WTC11 (cell line): ENCODE measurements at regions not wholly inside any gene's neighbourhood (a gene's known extent, or its start where the extent isn't known, plus 50 kb on each side); places are given as distances from the start of the nearest gene placed in this dataset.

ENCODE experiments used
- ATAC-seq: fragments of 200-7000 bp; cut with Tn5 transposase; 2 replicates; pipeline ENCODE4 v1.10.0; 2021; ENCODE audit warnings: mild to moderate bottlenecking, moderate library complexity
- CTCF ChIA-PET: fragments of 300-600 bp; sonication (Branson Sonifier 250); formaldehyde crosslinking; loops from one replicate; lab custom pipeline; 2021; ENCODE audit warnings: antibody characterized with exemption; lab: Charles Lee
- POLR2A ChIA-PET: fragments of 350-600 bp; sonication (Branson Sonifier 250); formaldehyde crosslinking; loops from one replicate; lab custom pipeline; 2021; ENCODE audit warnings: antibody characterized with exemption; lab: Charles Lee
- DNase-seq: peaks from one replicate; pipeline ENCODE4 v3.0.0; 2021; ENCODE audit warnings: low spot score
- H3K27ac Mint-ChIP-seq: 2 replicates; pipeline ENCODE4 v1.8.0; 2021; ENCODE audit warnings: mixed read lengths
- H3K27me3 Mint-ChIP-seq: 2 replicates; pipeline ENCODE4 v1.8.0; 2021; ENCODE audit warnings: low read depth, mild to moderate bottlenecking, moderate library complexity, mixed read lengths
- H3K36me3 Mint-ChIP-seq: 2 replicates; pipeline ENCODE4 v1.8.0; 2021; ENCODE audit warnings: mixed read lengths
- H3K4me1 Mint-ChIP-seq: 2 replicates; pipeline ENCODE4 v1.8.0; 2022; ENCODE audit warnings: mixed read lengths
- H3K4me3 Mint-ChIP-seq: 2 replicates; pipeline ENCODE4 v1.8.0; 2021; ENCODE audit warnings: mild to moderate bottlenecking, moderate library complexity, mixed read lengths
- H3K9me3 Mint-ChIP-seq: 2 replicates; pipeline ENCODE4 v1.8.0; 2021; ENCODE audit warnings: mixed read lengths
- ERG ChIP-seq: fragments of 250-450 bp; sonication (Bioruptor Pico); IDR thresholded peaks from 2 replicates; pipeline ENCODE4 v1.8.0; 2021; ENCODE audit warnings: mild to moderate bottlenecking
- ETV6 ChIP-seq: sonication (generic); formaldehyde crosslinking; IDR thresholded peaks from 2 replicates; pipeline ENCODE4 v1.8.1; 2022; ENCODE audit warnings: mild to moderate bottlenecking, missing genetic modification reagents
- FOXP1 ChIP-seq: sonication (generic); formaldehyde crosslinking; IDR thresholded peaks from 2 replicates; pipeline ENCODE4 v1.8.0; 2022; ENCODE audit warnings: missing genetic modification reagents, mild to moderate bottlenecking, moderate library complexity, borderline replicate concordance
- NR3C1 ChIP-seq: sonication (generic); formaldehyde crosslinking; conservative IDR thresholded peaks from 2 replicates; pipeline ENCODE4 v1.8.1; 2023; ENCODE audit warnings: low read depth, mild to moderate bottlenecking, missing genetic modification reagents
- SP1 ChIP-seq: sonication (generic); formaldehyde crosslinking; conservative IDR thresholded peaks from 2 replicates; pipeline ENCODE4 v1.8.1; 2022; ENCODE audit warnings: missing genetic modification reagents
- TEAD4 ChIP-seq: sonication (generic); formaldehyde crosslinking; IDR thresholded peaks from 2 replicates; pipeline ENCODE4 v1.8.0; 2022; ENCODE audit warnings: mild to moderate bottlenecking, missing genetic modification reagents
- USF1 ChIP-seq: sonication (generic); formaldehyde crosslinking; IDR thresholded peaks from 2 replicates; pipeline ENCODE4 v1.8.0; 2022; ENCODE audit warnings: mild to moderate bottlenecking, missing genetic modification reagents
- ZBTB43 ChIP-seq: sonication (generic); formaldehyde crosslinking; IDR thresholded peaks from 2 replicates; pipeline ENCODE4 v1.8.1; 2023; ENCODE audit warnings: mild to moderate bottlenecking, missing genetic modification reagents
- ZNF121 ChIP-seq: sonication (generic); formaldehyde crosslinking; IDR thresholded peaks from 2 replicates; pipeline ENCODE4 v1.8.0; 2023; ENCODE audit warnings: missing genetic modification reagents
- ZNF138 ChIP-seq: sonication (generic); formaldehyde crosslinking; conservative IDR thresholded peaks from 2 replicates; pipeline ENCODE4 v1.8.1; 2022; ENCODE audit warnings: mild to moderate bottlenecking, moderate library complexity, missing genetic modification reagents
- ZNF219 ChIP-seq: sonication (generic); formaldehyde crosslinking; IDR thresholded peaks from 2 replicates; pipeline ENCODE4 v1.8.0; 2023; ENCODE audit warnings: missing genetic modification reagents, mild to moderate bottlenecking, borderline replicate concordance
- ZNF263 ChIP-seq: sonication (generic); formaldehyde crosslinking; IDR thresholded peaks from 2 replicates; pipeline ENCODE4 v1.8.1; 2022; ENCODE audit warnings: low read depth, mild to moderate bottlenecking, moderate library complexity, missing genetic modification reagents
- ZNF281 ChIP-seq: sonication (generic); formaldehyde crosslinking; IDR thresholded peaks from 2 replicates; pipeline ENCODE4 v1.8.0; 2023; ENCODE audit warnings: mild to moderate bottlenecking, missing genetic modification reagents
- TF ChIP-seq, protein P1 (sequence below): fragments of 200-600 bp; IDR thresholded peaks from 2 replicates; pipeline ENCODE4 v1.8.0; 2022; ENCODE audit warnings: antibody characterized with exemption
- TF ChIP-seq, protein P2 (sequence below): sonication (generic); formaldehyde crosslinking; IDR thresholded peaks from 2 replicates; pipeline ENCODE4 v1.8.1; 2022; ENCODE audit warnings: mild to moderate bottlenecking, missing genetic modification reagents, moderate library complexity, borderline replicate concordance
- TF ChIP-seq, protein P3 (sequence below): sonication (generic); formaldehyde crosslinking; IDR thresholded peaks from 2 replicates; pipeline ENCODE4 v1.8.0; 2022; ENCODE audit warnings: mild to moderate bottlenecking, missing genetic modification reagents
- TF ChIP-seq, protein P4 (sequence below): sonication (generic); formaldehyde crosslinking; IDR thresholded peaks from 2 replicates; pipeline ENCODE4 v1.8.1; 2023; ENCODE audit warnings: mild to moderate bottlenecking, moderate library complexity, missing genetic modification reagents
- TF ChIP-seq, protein P5 (sequence below): sonication (generic); formaldehyde crosslinking; IDR thresholded peaks from 2 replicates; pipeline ENCODE4 v1.8.0; 2023; ENCODE audit warnings: missing genetic modification reagents, mild to moderate bottlenecking, borderline replicate concordance

- peaks cover 71% of the 10 kb centered on the region for H3K27me3 Mint-ChIP-seq
- peaks cover 2% of the 10 kb centered on the region; the same call in 1 of the 2 replicates for H3K9me3 Mint-ChIP-seq
- no peak overlapping the region for H3K27ac Mint-ChIP-seq
- ATAC-seq: no peak
- no peak for TF ChIP-seq SP1 (CRISPR knock-in tag)
- TF ChIP-seq TEAD4 (CRISPR knock-in tag): no peak
- no peak for TF ChIP-seq ZNF281 (CRISPR knock-in tag)
- no peak for TF ChIP-seq ZNF121
- no peak for TF ChIP-seq NR3C1 (CRISPR knock-in tag)
- TF ChIP-seq ZBTB43: no peak
- TF ChIP-seq, protein P1, sequence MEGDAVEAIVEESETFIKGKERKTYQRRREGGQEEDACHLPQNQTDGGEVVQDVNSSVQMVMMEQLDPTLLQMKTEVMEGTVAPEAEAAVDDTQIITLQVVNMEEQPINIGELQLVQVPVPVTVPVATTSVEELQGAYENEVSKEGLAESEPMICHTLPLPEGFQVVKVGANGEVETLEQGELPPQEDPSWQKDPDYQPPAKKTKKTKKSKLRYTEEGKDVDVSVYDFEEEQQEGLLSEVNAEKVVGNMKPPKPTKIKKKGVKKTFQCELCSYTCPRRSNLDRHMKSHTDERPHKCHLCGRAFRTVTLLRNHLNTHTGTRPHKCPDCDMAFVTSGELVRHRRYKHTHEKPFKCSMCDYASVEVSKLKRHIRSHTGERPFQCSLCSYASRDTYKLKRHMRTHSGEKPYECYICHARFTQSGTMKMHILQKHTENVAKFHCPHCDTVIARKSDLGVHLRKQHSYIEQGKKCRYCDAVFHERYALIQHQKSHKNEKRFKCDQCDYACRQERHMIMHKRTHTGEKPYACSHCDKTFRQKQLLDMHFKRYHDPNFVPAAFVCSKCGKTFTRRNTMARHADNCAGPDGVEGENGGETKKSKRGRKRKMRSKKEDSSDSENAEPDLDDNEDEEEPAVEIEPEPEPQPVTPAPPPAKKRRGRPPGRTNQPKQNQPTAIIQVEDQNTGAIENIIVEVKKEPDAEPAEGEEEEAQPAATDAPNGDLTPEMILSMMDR: no peak
- TF ChIP-seq ETV6 (CRISPR knock-in tag): no peak
- TF ChIP-seq, protein P2, sequence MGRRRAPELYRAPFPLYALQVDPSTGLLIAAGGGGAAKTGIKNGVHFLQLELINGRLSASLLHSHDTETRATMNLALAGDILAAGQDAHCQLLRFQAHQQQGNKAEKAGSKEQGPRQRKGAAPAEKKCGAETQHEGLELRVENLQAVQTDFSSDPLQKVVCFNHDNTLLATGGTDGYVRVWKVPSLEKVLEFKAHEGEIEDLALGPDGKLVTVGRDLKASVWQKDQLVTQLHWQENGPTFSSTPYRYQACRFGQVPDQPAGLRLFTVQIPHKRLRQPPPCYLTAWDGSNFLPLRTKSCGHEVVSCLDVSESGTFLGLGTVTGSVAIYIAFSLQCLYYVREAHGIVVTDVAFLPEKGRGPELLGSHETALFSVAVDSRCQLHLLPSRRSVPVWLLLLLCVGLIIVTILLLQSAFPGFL: no peak
- no peak for TF ChIP-seq USF1 (CRISPR knock-in tag)
- TF ChIP-seq FOXP1 (CRISPR knock-in tag): no peak
- TF ChIP-seq ZNF219: no peak
- TF ChIP-seq, protein P3, sequence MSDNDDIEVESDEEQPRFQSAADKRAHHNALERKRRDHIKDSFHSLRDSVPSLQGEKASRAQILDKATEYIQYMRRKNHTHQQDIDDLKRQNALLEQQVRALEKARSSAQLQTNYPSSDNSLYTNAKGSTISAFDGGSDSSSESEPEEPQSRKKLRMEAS (CRISPR knock-in tag): no peak
- TF ChIP-seq ERG (CRISPR knock-in tag): no peak
- TF ChIP-seq ZNF138 (CRISPR knock-in tag): no peak
- TF ChIP-seq ZNF263: no peak
- TF ChIP-seq, protein P4, sequence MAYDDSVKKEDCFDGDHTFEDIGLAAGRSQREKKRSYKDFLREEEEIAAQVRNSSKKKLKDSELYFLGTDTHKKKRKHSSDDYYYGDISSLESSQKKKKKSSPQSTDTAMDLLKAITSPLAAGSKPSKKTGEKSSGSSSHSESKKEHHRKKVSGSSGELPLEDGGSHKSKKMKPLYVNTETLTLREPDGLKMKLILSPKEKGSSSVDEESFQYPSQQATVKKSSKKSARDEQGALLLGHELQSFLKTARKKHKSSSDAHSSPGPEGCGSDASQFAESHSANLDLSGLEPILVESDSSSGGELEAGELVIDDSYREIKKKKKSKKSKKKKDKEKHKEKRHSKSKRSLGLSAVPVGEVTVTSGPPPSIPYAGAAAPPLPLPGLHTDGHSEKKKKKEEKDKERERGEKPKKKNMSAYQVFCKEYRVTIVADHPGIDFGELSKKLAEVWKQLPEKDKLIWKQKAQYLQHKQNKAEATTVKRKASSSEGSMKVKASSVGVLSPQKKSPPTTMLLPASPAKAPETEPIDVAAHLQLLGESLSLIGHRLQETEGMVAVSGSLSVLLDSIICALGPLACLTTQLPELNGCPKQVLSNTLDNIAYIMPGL (CRISPR knock-in tag): no peak
- TF ChIP-seq, protein P5, sequence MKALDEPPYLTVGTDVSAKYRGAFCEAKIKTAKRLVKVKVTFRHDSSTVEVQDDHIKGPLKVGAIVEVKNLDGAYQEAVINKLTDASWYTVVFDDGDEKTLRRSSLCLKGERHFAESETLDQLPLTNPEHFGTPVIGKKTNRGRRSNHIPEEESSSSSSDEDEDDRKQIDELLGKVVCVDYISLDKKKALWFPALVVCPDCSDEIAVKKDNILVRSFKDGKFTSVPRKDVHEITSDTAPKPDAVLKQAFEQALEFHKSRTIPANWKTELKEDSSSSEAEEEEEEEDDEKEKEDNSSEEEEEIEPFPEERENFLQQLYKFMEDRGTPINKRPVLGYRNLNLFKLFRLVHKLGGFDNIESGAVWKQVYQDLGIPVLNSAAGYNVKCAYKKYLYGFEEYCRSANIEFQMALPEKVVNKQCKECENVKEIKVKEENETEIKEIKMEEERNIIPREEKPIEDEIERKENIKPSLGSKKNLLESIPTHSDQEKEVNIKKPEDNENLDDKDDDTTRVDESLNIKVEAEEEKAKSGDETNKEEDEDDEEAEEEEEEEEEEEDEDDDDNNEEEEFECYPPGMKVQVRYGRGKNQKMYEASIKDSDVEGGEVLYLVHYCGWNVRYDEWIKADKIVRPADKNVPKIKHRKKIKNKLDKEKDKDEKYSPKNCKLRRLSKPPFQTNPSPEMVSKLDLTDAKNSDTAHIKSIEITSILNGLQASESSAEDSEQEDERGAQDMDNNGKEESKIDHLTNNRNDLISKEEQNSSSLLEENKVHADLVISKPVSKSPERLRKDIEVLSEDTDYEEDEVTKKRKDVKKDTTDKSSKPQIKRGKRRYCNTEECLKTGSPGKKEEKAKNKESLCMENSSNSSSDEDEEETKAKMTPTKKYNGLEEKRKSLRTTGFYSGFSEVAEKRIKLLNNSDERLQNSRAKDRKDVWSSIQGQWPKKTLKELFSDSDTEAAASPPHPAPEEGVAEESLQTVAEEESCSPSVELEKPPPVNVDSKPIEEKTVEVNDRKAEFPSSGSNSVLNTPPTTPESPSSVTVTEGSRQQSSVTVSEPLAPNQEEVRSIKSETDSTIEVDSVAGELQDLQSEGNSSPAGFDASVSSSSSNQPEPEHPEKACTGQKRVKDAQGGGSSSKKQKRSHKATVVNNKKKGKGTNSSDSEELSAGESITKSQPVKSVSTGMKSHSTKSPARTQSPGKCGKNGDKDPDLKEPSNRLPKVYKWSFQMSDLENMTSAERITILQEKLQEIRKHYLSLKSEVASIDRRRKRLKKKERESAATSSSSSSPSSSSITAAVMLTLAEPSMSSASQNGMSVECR (CRISPR knock-in tag): no peak
- TF ChIP-seq, all 79 proteins: peak for 0
- no peak for DNase-seq
- Mint-ChIP-seq H3K4me1 (peaks cover 10% of the 10 kb centered on the region), H3K4me3 (no peak overlapping the region), H3K36me3 (no peaks in the 10 kb centered on the region)
- ChIA-PET CTCF (no interaction called here), POLR2A (no interaction called here)
These were observed 836.8 kb upstream of the LCORL start for GRCh38 chr4:18858229-18858922.
